ENCODE measurements at regions not wholly inside any gene's neighbourhood (a gene's known extent, or its start where the extent isn't known, plus 50 kb on each side); places are given as distances from the start of the nearest gene placed in this dataset.

DNA sequence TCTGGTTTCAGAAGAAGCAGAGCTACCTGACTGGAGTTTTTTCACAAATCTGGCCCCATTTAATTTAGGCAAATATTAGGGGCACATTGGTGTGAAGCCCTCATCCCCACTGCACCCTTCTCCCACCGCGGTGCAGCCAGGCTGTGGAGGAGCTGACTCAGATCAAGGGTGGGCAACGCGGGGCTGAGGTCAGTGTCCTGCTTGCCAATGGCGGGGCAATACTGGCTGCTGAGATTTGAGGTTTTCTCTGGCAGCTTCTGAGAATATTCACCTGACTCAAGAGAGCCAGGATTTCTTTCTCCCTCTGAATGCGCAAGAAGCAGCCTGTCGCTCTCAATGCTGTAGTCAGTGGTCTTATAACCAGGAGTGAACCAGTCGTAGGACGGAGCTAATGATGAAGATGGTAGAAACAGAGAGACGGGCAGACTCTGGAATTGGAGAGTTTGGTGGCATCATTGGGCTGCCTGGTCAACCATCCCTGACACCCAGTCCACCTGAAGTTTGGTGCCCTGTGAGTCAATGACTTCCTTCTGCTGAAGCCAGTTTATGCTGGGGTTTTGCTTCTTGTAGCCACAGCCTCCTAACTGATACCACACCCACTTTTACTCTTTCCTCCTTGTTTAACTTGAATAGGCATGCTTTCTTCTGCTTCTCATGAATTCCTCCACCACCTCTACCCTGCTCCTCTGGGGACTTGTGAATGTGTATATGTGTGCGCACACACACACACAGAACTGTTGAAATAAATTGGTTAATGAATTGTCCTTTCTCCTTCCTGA, 123.7 kb upstream of the CTBP2 start:
- TF ChIP-seq, protein P1, sequence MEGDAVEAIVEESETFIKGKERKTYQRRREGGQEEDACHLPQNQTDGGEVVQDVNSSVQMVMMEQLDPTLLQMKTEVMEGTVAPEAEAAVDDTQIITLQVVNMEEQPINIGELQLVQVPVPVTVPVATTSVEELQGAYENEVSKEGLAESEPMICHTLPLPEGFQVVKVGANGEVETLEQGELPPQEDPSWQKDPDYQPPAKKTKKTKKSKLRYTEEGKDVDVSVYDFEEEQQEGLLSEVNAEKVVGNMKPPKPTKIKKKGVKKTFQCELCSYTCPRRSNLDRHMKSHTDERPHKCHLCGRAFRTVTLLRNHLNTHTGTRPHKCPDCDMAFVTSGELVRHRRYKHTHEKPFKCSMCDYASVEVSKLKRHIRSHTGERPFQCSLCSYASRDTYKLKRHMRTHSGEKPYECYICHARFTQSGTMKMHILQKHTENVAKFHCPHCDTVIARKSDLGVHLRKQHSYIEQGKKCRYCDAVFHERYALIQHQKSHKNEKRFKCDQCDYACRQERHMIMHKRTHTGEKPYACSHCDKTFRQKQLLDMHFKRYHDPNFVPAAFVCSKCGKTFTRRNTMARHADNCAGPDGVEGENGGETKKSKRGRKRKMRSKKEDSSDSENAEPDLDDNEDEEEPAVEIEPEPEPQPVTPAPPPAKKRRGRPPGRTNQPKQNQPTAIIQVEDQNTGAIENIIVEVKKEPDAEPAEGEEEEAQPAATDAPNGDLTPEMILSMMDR (IDR thresholded peaks at IDR 0.05): no peak
- no peak for TF ChIP-seq POLR2A (IDR thresholded peaks at IDR 0.05)

Data from adrenal gland (tissue), 5 donors.